ENCODE measurements at regions not wholly inside any gene's neighbourhood (a gene's known extent, or its start where the extent isn't known, plus 50 kb on each side); places are given as distances from the start of the nearest gene placed in this dataset.
"Not testable (repeated sequence)": the region's sequence is repeated elsewhere in the genome, so short reads cannot be mapped to it uniquely, and the experiment has no call there.

- DNase-seq (ENCODE audit: extremely low read depth in 1 of 11, low read depth in 9 of 11, low spot score in 4 of 11): peak in 1 of 11 donors; percentile 25
Measured at GRCh38 chr20:12790859-12791258, 217.9 kb upstream of the SPTLC3 start.

- no peak for DNase-seq (ENCODE audit: extremely low read depth in 1 of 11, low read depth in 9 of 11, low spot score in 4 of 11)
Measured at GRCh38 chr20:12798286-12798685, 210.5 kb upstream of the SPTLC3 start.

DNA sequence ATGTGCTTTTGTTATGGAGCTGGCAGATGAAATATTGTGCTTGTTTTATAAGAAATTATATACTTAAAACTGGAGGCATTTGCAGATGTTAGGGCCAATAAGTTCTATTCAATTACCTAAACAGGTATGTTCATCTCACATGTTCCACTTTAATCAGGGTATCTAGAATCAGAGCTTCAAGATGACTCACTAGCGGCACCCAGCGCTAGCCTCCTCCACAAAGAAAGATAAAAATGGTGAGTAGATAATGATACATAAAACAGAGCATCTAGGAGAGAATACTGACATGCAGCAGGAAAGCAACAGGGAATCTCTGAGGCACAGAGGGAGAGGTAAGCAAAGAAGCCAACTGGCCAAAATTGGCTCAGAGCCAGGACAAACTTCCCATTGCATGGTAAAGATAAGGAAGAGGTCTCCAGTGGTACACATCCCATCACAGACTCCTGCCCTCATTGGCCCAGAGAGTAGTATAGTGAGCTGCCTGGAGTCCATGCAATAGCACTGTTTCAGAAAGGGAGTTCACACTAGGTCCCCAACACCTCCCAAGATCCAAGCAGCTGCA, 200.7 kb upstream of the SPTLC3 start:
- DNase-seq (ENCODE audit: extremely low read depth in 1 of 11, low read depth in 9 of 11, low spot score in 4 of 11): no peak

- DNase-seq (ENCODE audit: extremely low read depth in 1 of 11, low read depth in 9 of 11, low spot score in 4 of 11): peak in 3 of 11 donors; percentile 24 to 37 (median 26)
Measured at GRCh38 chr20:12815231-12815768, 193.5 kb upstream of the SPTLC3 start.

DNA sequence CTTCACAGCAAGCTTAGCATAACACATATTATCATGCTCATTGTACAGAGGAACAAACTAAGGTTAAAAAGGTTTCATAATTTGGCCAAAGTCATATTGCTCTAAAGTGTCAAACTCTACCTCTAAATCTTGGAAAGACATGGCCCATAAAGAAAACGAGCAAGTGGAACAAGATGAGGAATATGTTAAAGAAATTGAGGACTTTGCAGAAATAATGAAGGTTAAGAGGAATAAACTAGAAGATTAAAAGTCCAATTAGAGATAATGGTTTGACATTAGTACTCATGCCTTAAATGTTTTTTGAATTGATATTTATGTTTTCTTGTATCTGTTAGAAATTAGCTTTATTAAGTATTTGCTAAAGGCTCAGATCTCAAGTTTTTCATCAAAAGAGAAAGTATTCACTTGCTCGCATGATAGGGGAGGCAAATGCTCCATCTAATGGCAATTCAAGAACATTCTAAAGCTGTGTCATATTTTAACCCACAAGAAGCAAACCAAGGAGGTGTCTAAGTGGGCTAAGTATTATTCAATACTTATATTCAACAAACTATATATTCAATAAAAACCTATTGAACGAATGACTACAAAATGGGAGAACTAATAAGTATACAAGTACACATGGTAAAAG, 192.9 kb upstream of the SPTLC3 start:
- no peak for DNase-seq (ENCODE audit: extremely low read depth in 1 of 11, low read depth in 9 of 11, low spot score in 4 of 11)

DNA sequence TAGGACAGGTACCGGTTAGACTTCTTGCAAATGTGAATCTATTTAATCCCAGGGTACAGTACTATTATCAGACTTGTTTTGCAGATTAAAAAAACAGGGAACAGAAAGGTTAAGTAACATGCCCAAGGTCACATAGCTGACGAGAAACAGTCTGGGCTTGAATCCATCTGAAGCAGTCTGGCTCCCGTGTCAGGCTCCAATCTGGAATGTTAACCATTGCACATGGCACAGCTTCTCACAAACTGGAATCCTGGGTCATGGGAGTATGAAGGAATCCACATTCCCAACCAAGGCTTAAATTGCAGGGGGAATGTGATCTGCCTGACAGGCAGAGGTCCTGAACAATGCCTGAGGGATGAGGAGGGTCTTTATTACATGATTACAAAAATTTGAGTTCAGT, 187.5 kb upstream of the SPTLC3 start:
- no peak for DNase-seq (ENCODE audit: extremely low read depth in 1 of 11, low read depth in 9 of 11, low spot score in 4 of 11)

DNA sequence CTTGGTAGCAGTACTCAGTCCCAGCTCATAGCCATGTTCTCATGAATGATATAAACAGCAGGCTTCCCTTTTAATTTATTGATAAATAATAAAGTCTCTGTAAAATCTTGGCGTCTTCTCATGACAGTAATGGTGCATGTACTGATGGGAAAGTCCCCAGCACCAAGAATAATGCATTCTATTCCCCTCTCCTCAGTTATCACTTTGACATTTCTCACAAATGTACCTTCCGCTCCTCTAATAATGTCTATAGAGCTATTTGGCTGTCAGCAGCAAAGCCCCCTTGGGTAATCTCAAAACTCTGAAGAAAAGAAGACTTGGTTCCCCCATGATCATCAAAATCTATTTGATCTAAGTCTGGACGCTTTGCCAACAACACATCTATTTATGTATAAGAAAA, 185.0 kb upstream of the SPTLC3 start:
- DNase-seq (ENCODE audit: extremely low read depth in 1 of 11, low read depth in 9 of 11, low spot score in 4 of 11): no peak

DNA sequence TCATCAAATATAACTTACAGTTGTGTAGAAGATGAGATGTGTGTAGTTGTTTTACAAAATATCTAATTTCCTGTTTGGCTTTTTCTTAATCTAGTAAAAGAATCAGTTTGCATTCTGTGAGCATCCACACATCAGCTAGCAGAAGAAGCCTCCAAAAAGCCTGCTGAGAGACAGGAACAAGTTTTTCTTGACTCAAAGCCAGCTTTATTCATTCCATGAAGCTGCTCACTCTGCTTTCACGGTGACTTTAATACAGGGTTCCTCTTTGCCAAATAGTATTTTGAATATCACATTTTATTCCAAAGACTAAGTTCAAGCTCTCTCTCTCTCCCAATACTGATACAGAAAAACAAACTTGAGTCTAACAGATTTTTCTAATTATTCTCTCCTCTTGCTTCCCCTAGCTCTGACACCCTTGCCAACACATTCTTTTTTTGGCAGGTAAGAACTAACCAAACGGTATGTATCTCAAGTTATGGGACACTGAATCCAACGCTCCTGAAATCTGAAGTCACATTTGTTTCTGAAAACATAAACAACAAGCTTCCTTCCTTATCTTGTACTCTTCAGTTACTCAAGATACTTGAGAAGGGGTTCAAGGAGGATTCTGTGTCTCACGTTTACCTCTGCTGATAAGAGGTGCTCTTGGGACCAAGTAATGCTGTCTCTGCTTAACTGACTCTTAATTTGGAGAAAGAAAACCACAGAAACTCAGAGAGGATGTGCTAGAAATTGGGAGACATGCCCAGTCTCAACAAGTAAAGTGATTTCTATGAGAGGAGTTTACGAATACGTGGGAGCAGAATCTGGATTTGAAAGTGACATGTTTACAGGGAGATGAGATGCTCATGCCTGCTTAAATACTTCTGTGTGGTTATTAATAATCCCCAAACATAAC, 184.2 kb upstream of the SPTLC3 start:
- DNase-seq (ENCODE audit: extremely low read depth in 1 of 11, low read depth in 9 of 11, low spot score in 4 of 11): no peak

- DNase-seq (ENCODE audit: extremely low read depth in 1 of 11, low read depth in 9 of 11, low spot score in 4 of 11): no peak
Measured at GRCh38 chr20:12825226-12825595, 183.6 kb upstream of the SPTLC3 start.

- DNase-seq (ENCODE audit: extremely low read depth in 1 of 11, low read depth in 9 of 11, low spot score in 4 of 11): no peak
Measured at GRCh38 chr20:12827816-12828385, 180.9 kb upstream of the SPTLC3 start.

DNA sequence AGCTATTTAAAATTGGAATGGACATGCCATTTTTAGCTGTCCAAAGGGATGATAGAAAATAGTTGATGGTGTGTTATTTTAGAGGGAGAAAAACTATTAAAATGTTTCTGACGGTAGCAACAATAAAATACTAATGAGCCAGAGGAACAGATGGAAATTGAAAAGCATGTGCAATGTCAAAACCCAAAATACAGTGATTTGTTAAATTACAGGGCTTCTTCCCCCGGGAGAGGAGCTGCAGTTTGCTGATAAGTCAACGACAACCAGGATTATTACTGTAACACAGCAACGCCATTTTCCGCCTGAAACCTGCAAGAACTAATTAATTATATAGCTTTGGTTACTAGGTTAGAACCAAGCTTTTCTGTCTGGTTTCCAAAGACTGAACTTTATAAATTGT, 179.6 kb upstream of the SPTLC3 start:
- DNase-seq (ENCODE audit: extremely low read depth in 1 of 11, low read depth in 9 of 11, low spot score in 4 of 11): no peak

GRCh38 chr20:12833861-12834260, 174.9 kb upstream of the SPTLC3 start:
- DNase-seq (ENCODE audit: extremely low read depth in 1 of 11, low read depth in 9 of 11, low spot score in 4 of 11): no peak

DNA sequence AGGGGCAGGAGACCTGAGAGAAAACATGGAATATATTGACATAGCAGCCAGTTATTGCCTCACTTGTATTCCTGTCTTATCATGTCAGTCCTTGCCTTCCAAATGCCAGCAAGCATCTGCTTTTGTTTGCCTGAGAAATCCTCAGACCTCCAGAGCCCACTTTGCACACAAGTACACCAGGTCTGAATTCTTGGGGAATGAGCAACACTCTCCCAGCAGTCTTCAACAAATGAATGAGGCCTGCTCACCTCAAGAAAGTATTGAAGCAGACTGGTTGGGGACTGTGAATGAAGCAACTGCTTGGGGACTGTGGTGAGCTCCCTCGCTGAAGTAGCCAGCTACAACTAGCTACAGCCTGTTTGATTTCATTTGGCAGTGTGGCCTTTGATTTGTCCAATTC, 172.8 kb upstream of the SPTLC3 start:
- DNase-seq (ENCODE audit: extremely low read depth in 1 of 11, low read depth in 9 of 11, low spot score in 4 of 11): no peak

DNA sequence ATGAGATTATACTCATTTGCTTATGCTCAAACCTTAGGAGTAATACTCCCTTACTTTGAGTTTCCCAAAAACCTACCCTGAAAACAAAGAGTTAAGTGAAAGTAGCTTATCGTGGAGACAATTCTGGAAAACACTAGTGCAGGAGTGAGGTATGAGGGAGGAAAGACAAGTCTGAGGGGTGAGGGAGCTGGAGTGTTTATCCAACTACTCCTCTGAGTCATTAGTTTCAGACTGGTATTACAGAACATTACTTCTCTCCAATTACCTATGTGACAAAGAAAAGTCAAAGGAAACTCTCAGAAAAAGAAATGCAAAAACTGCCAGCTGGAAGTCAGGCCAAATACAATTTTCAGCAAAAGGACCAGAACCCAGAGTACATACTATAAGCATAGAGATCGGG, 171.1 kb upstream of the SPTLC3 start:
- no peak for DNase-seq (ENCODE audit: extremely low read depth in 1 of 11, low read depth in 9 of 11, low spot score in 4 of 11)

GRCh38 chr20:12838261-12838866, 170.4 kb upstream of the SPTLC3 start:
- no peak for DNase-seq (ENCODE audit: extremely low read depth in 1 of 11, low read depth in 9 of 11, low spot score in 4 of 11)

DNA sequence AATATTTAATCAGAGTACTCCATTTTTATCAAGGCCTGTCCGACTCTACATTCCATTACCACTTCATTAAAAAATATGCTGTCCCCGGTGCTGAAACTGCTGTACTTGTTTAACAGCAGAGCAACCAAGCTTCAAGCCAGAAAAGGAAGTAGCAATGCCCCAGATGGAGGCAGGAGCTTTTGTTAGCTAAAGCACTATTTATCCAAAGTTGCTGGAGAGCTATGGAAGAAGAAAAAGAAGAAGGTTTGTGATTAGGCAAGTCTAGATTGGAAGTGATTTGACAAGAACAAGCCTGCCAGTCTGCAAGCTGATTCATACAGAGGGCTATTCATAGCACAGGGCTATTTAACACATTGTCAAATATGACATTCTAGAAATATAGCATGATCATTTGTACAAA, 160.9 kb upstream of the SPTLC3 start:
- DNase-seq (ENCODE audit: extremely low read depth in 1 of 11, low read depth in 9 of 11, low spot score in 4 of 11): peak in 10 of 11 donors; percentile 22 to 57 (median 40)

DNA sequence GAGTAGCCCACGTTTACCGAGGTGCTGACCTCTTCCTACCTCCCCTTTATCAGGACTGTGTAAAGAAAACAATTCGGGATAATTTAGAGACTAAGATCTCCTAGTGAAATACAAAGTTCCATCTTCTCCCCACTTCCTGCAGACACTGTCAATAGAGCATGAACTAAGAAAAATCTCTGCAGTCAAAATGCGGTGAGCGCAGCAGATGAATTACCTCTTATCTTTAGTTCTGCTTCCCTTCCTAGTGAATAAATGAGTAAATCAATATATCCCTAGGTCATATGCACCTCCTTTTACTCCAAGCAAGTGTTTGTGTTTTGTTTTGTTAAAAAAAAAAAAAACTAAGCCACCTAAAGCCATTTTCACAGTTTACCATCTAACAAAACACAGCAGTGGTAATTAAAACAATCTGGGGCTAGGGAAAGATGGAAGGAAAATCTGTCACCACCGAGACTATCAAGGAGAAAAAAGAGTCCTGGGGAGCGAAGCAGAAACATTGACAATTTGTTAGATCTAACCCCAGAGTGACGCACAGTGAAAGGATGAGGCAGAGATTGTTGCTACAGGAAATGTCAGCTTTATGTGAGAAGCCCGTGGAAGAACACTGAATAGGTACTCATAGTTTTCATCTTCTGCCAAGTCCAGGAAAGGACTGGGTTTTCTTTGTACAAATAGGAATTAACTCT, 159.4 kb upstream of the SPTLC3 start:
- DNase-seq (ENCODE audit: extremely low read depth in 1 of 11, low read depth in 9 of 11, low spot score in 4 of 11): no peak

DNA sequence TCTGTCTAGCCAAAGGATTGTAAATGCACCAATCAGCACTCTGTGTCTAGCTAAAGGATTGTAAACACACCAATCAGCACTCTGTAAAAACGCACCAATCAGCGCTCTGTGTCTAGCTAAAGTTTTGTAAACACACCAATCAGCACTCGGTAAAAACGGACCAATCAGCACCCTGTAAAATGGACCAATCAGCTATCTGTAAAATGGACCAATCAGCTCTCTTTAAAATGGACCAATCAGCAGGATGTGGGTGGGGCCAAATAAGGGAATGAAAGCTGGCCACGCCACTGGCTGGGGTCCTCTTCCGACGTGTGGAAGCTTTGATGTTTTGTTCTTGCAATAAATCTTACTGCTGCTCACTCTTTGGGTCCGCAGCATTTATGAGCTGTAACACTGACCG, 151.1 kb upstream of the SPTLC3 start:
- DNase-seq (ENCODE audit: extremely low read depth in 1 of 11, low read depth in 9 of 11, low spot score in 4 of 11): not testable (repeated sequence)
